ENCODE measurements at regions not wholly inside any gene's neighbourhood (a gene's known extent, or its start where the extent isn't known, plus 50 kb on each side); places are given as distances from the start of the nearest gene placed in this dataset.

DNA sequence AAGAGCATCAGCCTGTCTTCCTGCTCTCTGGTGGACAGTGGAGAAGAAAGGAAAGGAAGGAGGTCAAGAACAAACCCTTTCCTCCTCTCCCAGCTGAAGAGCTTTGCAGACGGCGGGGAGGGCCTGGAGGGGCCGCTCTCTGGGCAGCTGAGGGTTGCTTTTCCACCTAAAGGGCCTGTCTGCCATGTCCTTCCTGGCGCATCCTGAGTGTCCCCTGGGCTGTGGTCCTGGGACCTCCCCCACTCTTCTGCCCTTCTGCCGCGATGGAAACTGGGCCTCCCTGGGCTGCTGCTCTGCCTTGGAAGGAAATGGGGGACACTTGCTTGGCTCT lies 107.0 kb downstream of the ETS2 start:
- TF ChIP-seq CTCF (IDR thresholded peaks at IDR 0.05; ENCODE audit: low read depth, low read length, missing input control) (no peak), FOXA1 (IDR thresholded peaks at IDR 0.05) (no peak), SP1 (IDR thresholded peaks at IDR 0.05) (no peak), MAX (IDR thresholded peaks at IDR 0.05) (no peak)
- TF ChIP-seq, protein P1, sequence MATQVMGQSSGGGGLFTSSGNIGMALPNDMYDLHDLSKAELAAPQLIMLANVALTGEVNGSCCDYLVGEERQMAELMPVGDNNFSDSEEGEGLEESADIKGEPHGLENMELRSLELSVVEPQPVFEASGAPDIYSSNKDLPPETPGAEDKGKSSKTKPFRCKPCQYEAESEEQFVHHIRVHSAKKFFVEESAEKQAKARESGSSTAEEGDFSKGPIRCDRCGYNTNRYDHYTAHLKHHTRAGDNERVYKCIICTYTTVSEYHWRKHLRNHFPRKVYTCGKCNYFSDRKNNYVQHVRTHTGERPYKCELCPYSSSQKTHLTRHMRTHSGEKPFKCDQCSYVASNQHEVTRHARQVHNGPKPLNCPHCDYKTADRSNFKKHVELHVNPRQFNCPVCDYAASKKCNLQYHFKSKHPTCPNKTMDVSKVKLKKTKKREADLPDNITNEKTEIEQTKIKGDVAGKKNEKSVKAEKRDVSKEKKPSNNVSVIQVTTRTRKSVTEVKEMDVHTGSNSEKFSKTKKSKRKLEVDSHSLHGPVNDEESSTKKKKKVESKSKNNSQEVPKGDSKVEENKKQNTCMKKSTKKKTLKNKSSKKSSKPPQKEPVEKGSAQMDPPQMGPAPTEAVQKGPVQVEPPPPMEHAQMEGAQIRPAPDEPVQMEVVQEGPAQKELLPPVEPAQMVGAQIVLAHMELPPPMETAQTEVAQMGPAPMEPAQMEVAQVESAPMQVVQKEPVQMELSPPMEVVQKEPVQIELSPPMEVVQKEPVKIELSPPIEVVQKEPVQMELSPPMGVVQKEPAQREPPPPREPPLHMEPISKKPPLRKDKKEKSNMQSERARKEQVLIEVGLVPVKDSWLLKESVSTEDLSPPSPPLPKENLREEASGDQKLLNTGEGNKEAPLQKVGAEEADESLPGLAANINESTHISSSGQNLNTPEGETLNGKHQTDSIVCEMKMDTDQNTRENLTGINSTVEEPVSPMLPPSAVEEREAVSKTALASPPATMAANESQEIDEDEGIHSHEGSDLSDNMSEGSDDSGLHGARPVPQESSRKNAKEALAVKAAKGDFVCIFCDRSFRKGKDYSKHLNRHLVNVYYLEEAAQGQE (IDR thresholded peaks at IDR 0.05): no peak
